ENCODE measurements at regions not wholly inside any gene's neighbourhood (a gene's known extent, or its start where the extent isn't known, plus 50 kb on each side); places are given as distances from the start of the nearest gene placed in this dataset.

GRCh38 chr10:56606202-56606601, 245.1 kb upstream of the ZWINT start:
- DNase-seq (ENCODE audit: low read depth, low spot score) (no peak), ATAC-seq (no peak)
- ChIA-PET POLR2A (no interaction called here), CTCF (no interaction called here)
- H3K4me3 ChIP-seq (ENCODE audit: low read depth in 2 of 2, low read length in 2 of 2), result no peak overlapping the region
- no peaks in the 10 kb centered on the region for H3K27me3 ChIP-seq (ENCODE audit: control insufficient read depth, insufficient read depth, low read length)
- TF ChIP-seq REST (IDR thresholded peaks at IDR 0.05; ENCODE audit: insufficient read depth in 1 of 2, low read depth in 2 of 2, low read length in 1 of 2) (no peak), TCF7L2 (IDR thresholded peaks at IDR 0.05; ENCODE audit: low read depth, low read length) (no peak)
- no TSS peak for BruUV-seq (replicated peaks)
- H3K36me3 ChIP-seq (ENCODE audit: control insufficient read depth, insufficient read depth, low read length), result no peaks in the 10 kb centered on the region
- H3K4me1 ChIP-seq (ENCODE audit: control insufficient read depth, insufficient read depth, low read length), result no peaks in the 10 kb centered on the region
- intact Hi-C loops (cut with micrococcal nuclease; ENCODE audit: unreplicated experiment) (no loop called here), in situ Hi-C loops (cut with HindIII; ENCODE audit: low pct_unique_long_range_greater_than_20kb, low sequenced_read_pairs) (no loop called here)
- 0 out of 2 replicates have a peak, but pooled peaks cover 4% of the 10 kb centered on the region for H3K9me3 ChIP-seq (ENCODE audit: control insufficient read depth, insufficient read depth, low read depth, low read length)
- H3K27ac ChIP-seq (ENCODE audit: low read length), result no peak overlapping the region

GRCh38 chr10:56605051-56605450, 244.0 kb upstream of the ZWINT start:
- TF ChIP-seq REST (IDR thresholded peaks at IDR 0.05; ENCODE audit: insufficient read depth in 1 of 2, low read depth in 2 of 2, low read length in 1 of 2) (no peak), TCF7L2 (IDR thresholded peaks at IDR 0.05; ENCODE audit: low read depth, low read length) (no peak), POLR2AphosphoS5 (IDR thresholded peaks at IDR 0.05; ENCODE audit: low read depth, low read length) (no peak), SIN3A (IDR thresholded peaks at IDR 0.05; ENCODE audit: borderline replicate concordance, insufficient read depth, low read depth, low read length) (no peak), CTCF (IDR thresholded peaks at IDR 0.05) (no peak)
- intact Hi-C loops (cut with micrococcal nuclease; ENCODE audit: unreplicated experiment), result no loop called here
- Histone ChIP-seq H3K4me3 (ENCODE audit: low read depth in 2 of 2, low read length in 2 of 2) (peak overlapping the region; percentile 1 to 32; a peak in 3 of 4 replicates), H3K27me3 (ENCODE audit: control insufficient read depth, insufficient read depth, low read length) (no peaks in the 10 kb centered on the region), H3K36me3 (ENCODE audit: control insufficient read depth, insufficient read depth, low read length) (no peaks in the 10 kb centered on the region), H3K4me1 (ENCODE audit: control insufficient read depth, insufficient read depth, low read length) (no peaks in the 10 kb centered on the region), H3K27ac (ENCODE audit: low read length) (no peak overlapping the region), H3K9me3 (ENCODE audit: control insufficient read depth, insufficient read depth, low read depth, low read length) (0 out of 2 replicates have a peak, but pooled peaks cover 4% of the 10 kb centered on the region)
- BruUV-seq (replicated peaks), result no TSS peak
- POLR2A ChIA-PET, result no interaction called here
- ATAC-seq (no peak), DNase-seq (ENCODE audit: low read depth, low spot score) (no peak)
- CTCF ChIA-PET, result no interaction called here
- in situ Hi-C loops (cut with HindIII; ENCODE audit: low pct_unique_long_range_greater_than_20kb, low sequenced_read_pairs), result no loop called here

All from Panc1 (cell line).